ENCODE measurements at regions not wholly inside any gene's neighbourhood (a gene's known extent, or its start where the extent isn't known, plus 50 kb on each side); places are given as distances from the start of the nearest gene placed in this dataset.

GRCh38 chr13:99892866-99893504 is 78.6 kb downstream of the ZIC5 start:
- no peak for DNase-seq

GRCh38 chr13:99892196-99892613 is 79.4 kb downstream of the ZIC5 start:
- no peak for DNase-seq

- no peak for DNase-seq
These were observed 84.9 kb downstream of the ZIC5 start for GRCh38 chr13:99886706-99887105.

- DNase-seq: no peak
These were observed 86.7 kb downstream of the ZIC5 start for GRCh38 chr13:99884913-99885312.

GRCh38 chr13:99883805-99884204 is 87.8 kb downstream of the ZIC5 start:
- no peak for DNase-seq

GRCh38 chr13:99878921-99879610 is 92.5 kb downstream of the ZIC5 start:
- DNase-seq: no peak

GRCh38 chr13:99876651-99877050 is 94.9 kb downstream of the ZIC5 start:
- DNase-seq: no peak

- DNase-seq: no peak
These were observed 96.2 kb downstream of the ZIC5 start for GRCh38 chr13:99875391-99875790.

- DNase-seq: no peak
These were observed 97.6 kb downstream of the ZIC5 start for GRCh38 chr13:99873832-99874430.

GRCh38 chr13:99873141-99873540 is 98.4 kb downstream of the ZIC5 start:
- DNase-seq: no peak

GRCh38 chr13:99871249-99871898 is 100.2 kb downstream of the ZIC5 start:
- DNase-seq: no peak

GRCh38 chr13:99870541-99870940 is 101.0 kb downstream of the ZIC5 start:
- no peak for DNase-seq

GRCh38 chr13:99869830-99870229 is 101.7 kb downstream of the ZIC5 start:
- DNase-seq: no peak

GRCh38 chr13:99868767-99869166 is 102.8 kb downstream of the ZIC5 start:
- no peak for DNase-seq

GRCh38 chr13:99867535-99868257 is 103.9 kb downstream of the ZIC5 start:
- DNase-seq: no peak

- no peak for DNase-seq
These were observed 104.8 kb downstream of the ZIC5 start for GRCh38 chr13:99866781-99867180.

GRCh38 chr13:99865420-99865930 is 106.1 kb downstream of the ZIC5 start:
- DNase-seq: no peak

GRCh38 chr13:99864627-99864990 is 107.0 kb downstream of the ZIC5 start:
- DNase-seq: no peak

GRCh38 chr13:99863789-99864626 is 107.6 kb downstream of the ZIC5 start:
- no peak for DNase-seq

- no peak for DNase-seq
These were observed 109.3 kb downstream of the ZIC5 start for GRCh38 chr13:99862244-99862643.

GRCh38 chr13:99861771-99862170 is 109.8 kb downstream of the ZIC5 start:
- DNase-seq: no peak

- no peak for DNase-seq
These were observed 110.8 kb downstream of the ZIC5 start for GRCh38 chr13:99860745-99861144.

All from activated naive CD4-positive, alpha-beta T cell (primary cell).